H1 (cell line): ENCODE measurements at regions not wholly inside any gene's neighbourhood (a gene's known extent, or its start where the extent isn't known, plus 50 kb on each side); places are given as distances from the start of the nearest gene placed in this dataset.

ENCODE experiments used
- CTCF ChIA-PET: fragments of 300-600 bp; sonication (Branson Sonifier 250); formaldehyde crosslinking; loops from one replicate; lab custom pipeline; 2021; ENCODE audit not compliant: partially characterized antibody; lab: Charles Lee
- POLR2A ChIA-PET: fragments of 300-600 bp; sonication (Branson Sonifier 250); formaldehyde crosslinking; loops from one replicate; lab custom pipeline; 2021; ENCODE audit warnings: inconsistent platforms; ENCODE audit not compliant: partially characterized antibody; lab: Charles Lee
- DNase-seq, 2 experiments: peaks; one replicate each; pipeline versions ENCODE4 v3.0.0 to v3.0.0-alpha.2; 2010 to 2022; ENCODE audit warnings: low spot score in 2 of 2, low read depth in 1 of 2, mixed read lengths in 1 of 2
- FAIRE-seq: peaks from 2 replicates; lab custom pipeline; 2011; peaks lifted over from hg19 to GRCh38; lab: Jason Lieb, UNC
- H2AFZ ChIP-seq: 2 replicates; pipeline ENCODE4 v1.8.1; 2012; ENCODE audit warnings: low read length, inconsistent platforms
- H2AK5ac ChIP-seq: 2 replicates; pipeline ENCODE4 v1.6.1; 2013; ENCODE audit warnings: low read depth, low read length
- H2BK120ac ChIP-seq: replicated peaks from 2 replicates; pipeline ENCODE3; 2013; ENCODE audit warnings: low read depth, low read length, inconsistent platforms
- H2BK12ac ChIP-seq: 2 replicates; pipeline ENCODE4 v1.6.1; 2013; ENCODE audit warnings: low read depth, low read length
- H2BK15ac ChIP-seq: 2 replicates; pipeline ENCODE4 v1.6.1; 2013; ENCODE audit warnings: low read length
- H2BK20ac ChIP-seq: 2 replicates; pipeline ENCODE4 v1.6.1; 2013; ENCODE audit warnings: low read length
- H2BK5ac ChIP-seq: 2 replicates; pipeline ENCODE4 v1.6.1; 2013; ENCODE audit warnings: low read depth, low read length
- H3K14ac ChIP-seq: 2 replicates; pipeline ENCODE4 v1.6.1; 2013; ENCODE audit warnings: inconsistent platforms; ENCODE audit not compliant: insufficient read length
- H3K18ac ChIP-seq: 2 replicates; pipeline ENCODE4 v1.6.1; 2013; ENCODE audit warnings: low read length; ENCODE audit errors: extremely low read depth
- H3K23ac ChIP-seq: 2 replicates; pipeline ENCODE4 v1.6.1; 2013; ENCODE audit warnings: inconsistent platforms; ENCODE audit not compliant: insufficient read length
- H3K23me2 ChIP-seq: 2 replicates; pipeline ENCODE4 v1.6.1; 2013; ENCODE audit warnings: low read depth, low read length
- H3K27ac ChIP-seq: 2 replicates; pipeline ENCODE4 v1.6.1; 2011; ENCODE audit warnings: low read depth, low read length, inconsistent platforms
- H3K27me3 ChIP-seq, 4 experiments: replicated peaks in 1 of 4; 1 replicate in 1 of 4; 2 replicates in 3 of 4; pipeline versions ENCODE4 v1.6.1 to v1.8.1; 2011 to 2013; ENCODE audit warnings: low read length in 3 of 4, mild to moderate bottlenecking in 3 of 4, inconsistent platforms in 2 of 4, mixed read lengths in 2 of 4, moderate library complexity in 1 of 4; ENCODE audit not compliant: control insufficient read depth in 3 of 4, insufficient read depth in 3 of 4; ENCODE audit errors: extremely low read depth in 1 of 4
- H3K36me3 ChIP-seq, 4 experiments: 2 replicates each; pipeline versions ENCODE4 v1.6.1 to v1.8.1; 2011 to 2013; ENCODE audit warnings: mild to moderate bottlenecking in 4 of 4, low read length in 3 of 4, moderate library complexity in 2 of 4, control low read depth in 1 of 4, inconsistent platforms in 1 of 4; ENCODE audit not compliant: insufficient read depth in 4 of 4, control insufficient read depth in 2 of 4
- H3K4ac ChIP-seq: replicated peaks from 2 replicates; pipeline ENCODE3; 2013; ENCODE audit warnings: low read length, low read depth, mixed read lengths, inconsistent platforms; ENCODE audit not compliant: insufficient read length
- H3K4me1 ChIP-seq, 4 experiments: replicated peaks in 1 of 4; 1 replicate in 1 of 4; 2 replicates in 3 of 4; pipeline versions ENCODE4 v1.6.1 to v1.8.1; 2011 to 2013; ENCODE audit warnings: low read length in 3 of 4, inconsistent platforms in 2 of 4, mixed read lengths in 1 of 4; ENCODE audit not compliant: insufficient read depth in 4 of 4, control insufficient read depth in 3 of 4
- H3K4me2 ChIP-seq, 2 experiments: 2 replicates each; pipeline versions ENCODE4 v1.6.1 to v1.8.1; 2011 to 2013; ENCODE audit warnings: low read depth in 2 of 2, low read length in 2 of 2, control low read depth in 1 of 2, inconsistent platforms in 1 of 2, mild to moderate bottlenecking in 1 of 2; ENCODE audit not compliant: insufficient read depth in 1 of 2
- H3K4me3 ChIP-seq, 4 experiments: fragments of 200-600, 300-600 bp in 1 of 4; sonication (generic), shearing (Covaris generic), sonication (Bioruptor Twin) in 1 of 4; 2 replicates each; pipeline versions ENCODE4 v1.5.1 to v1.8.1; 2011 to 2016; ENCODE audit warnings: low read length in 4 of 4, low read depth in 3 of 4, control low read depth in 2 of 4, inconsistent platforms in 2 of 4, mild to moderate bottlenecking in 2 of 4, mixed read lengths in 1 of 4, moderate library complexity in 1 of 4; ENCODE audit not compliant: insufficient read depth in 2 of 4; ENCODE audit errors: extremely low read depth in 1 of 4
- H3K56ac ChIP-seq: replicated peaks from 2 replicates; pipeline ENCODE3; 2013; ENCODE audit warnings: low read depth, mild to moderate bottlenecking, mixed read lengths, low read length, inconsistent platforms; ENCODE audit not compliant: insufficient read length
- H3K79me1 ChIP-seq: 2 replicates; pipeline ENCODE4 v1.6.1; 2013; ENCODE audit warnings: low read depth, low read length, control low read depth
- H3K79me2 ChIP-seq, 2 experiments: 2 replicates each; pipeline versions ENCODE4 v1.6.1 to v1.8.1; 2012 to 2013; ENCODE audit warnings: low read length in 2 of 2, mild to moderate bottlenecking in 2 of 2, inconsistent platforms in 1 of 2; ENCODE audit not compliant: insufficient read depth in 2 of 2, control insufficient read depth in 1 of 2
- H3K9ac ChIP-seq, 4 experiments: replicated peaks in 1 of 4; 1 replicate in 1 of 4; 2 replicates in 3 of 4; pipeline versions ENCODE4 v1.6.1 to v1.8.1; 2011 to 2013; ENCODE audit warnings: low read depth in 3 of 4, low read length in 3 of 4, control low read depth in 2 of 4, mild to moderate bottlenecking in 2 of 4, moderate library complexity in 2 of 4, inconsistent platforms in 1 of 4; ENCODE audit errors: extremely low read depth in 1 of 4
- H3K9me3 ChIP-seq, 2 experiments: 2 replicates each; pipeline versions ENCODE4 v1.6.1 to v1.8.1; 2012 to 2013; ENCODE audit warnings: mild to moderate bottlenecking in 2 of 2, moderate library complexity in 2 of 2, control low read depth in 1 of 2, inconsistent platforms in 1 of 2, low read depth in 1 of 2, low read length in 1 of 2, mixed read lengths in 1 of 2; ENCODE audit not compliant: insufficient read depth in 2 of 2
- H4K20me1 ChIP-seq, 2 experiments: replicated peaks in 1 of 2; 2 replicates each; pipeline versions ENCODE3 to v1.8.1; 2011 to 2013; ENCODE audit warnings: inconsistent platforms in 2 of 2, low read length in 2 of 2, mild to moderate bottlenecking in 1 of 2; ENCODE audit not compliant: insufficient read depth in 2 of 2, control insufficient read depth in 1 of 2
- H4K5ac ChIP-seq: 2 replicates; pipeline ENCODE4 v1.6.1; 2013; ENCODE audit warnings: low read length, low read depth, mixed read lengths, inconsistent platforms; ENCODE audit not compliant: insufficient read length
- H4K8ac ChIP-seq: 2 replicates; pipeline ENCODE4 v1.8.0; 2013; ENCODE audit warnings: mild to moderate bottlenecking, moderate library complexity, low read length, inconsistent platforms; ENCODE audit not compliant: insufficient read depth; ENCODE audit errors: extremely low read depth
- H4K91ac ChIP-seq: replicated peaks from 2 replicates; pipeline ENCODE3; 2013; ENCODE audit warnings: low read length, mixed read lengths, inconsistent platforms; ENCODE audit not compliant: insufficient read length
- ATF2 ChIP-seq: IDR thresholded peaks from 2 replicates; pipeline ENCODE4 v1.6.1; 2012; ENCODE audit warnings: low read length, inconsistent platforms
- E2F6 ChIP-seq: IDR thresholded peaks from 2 replicates; pipeline ENCODE4 v1.6.1; 2012; ENCODE audit warnings: inconsistent platforms
- EZH2 ChIP-seq: fragments of 200-600 bp; sonication (generic); IDR thresholded peaks from 2 replicates; pipeline ENCODE4 v1.7.1; 2012; ENCODE audit warnings: low read depth, mild to moderate bottlenecking, moderate library complexity, low read length, inconsistent platforms; ENCODE audit not compliant: severe bottlenecking
- GABPA ChIP-seq: IDR thresholded peaks from 2 replicates; pipeline ENCODE4 v1.6.1; 2011; ENCODE audit warnings: mild to moderate bottlenecking, low read length, moderate library complexity, borderline replicate concordance; ENCODE audit not compliant: insufficient read depth
- JUN ChIP-seq: IDR thresholded peaks from 2 replicates; pipeline ENCODE4 v1.6.1; 2011; ENCODE audit warnings: low read depth, mild to moderate bottlenecking, improper control_type of control experiment, low read length
- SIX5 ChIP-seq: IDR thresholded peaks from 2 replicates; pipeline ENCODE4 v1.6.1; 2011; ENCODE audit warnings: mild to moderate bottlenecking, low read depth, low read length
- SP2 ChIP-seq: IDR thresholded peaks from 2 replicates; pipeline ENCODE4 v1.6.1; 2012; ENCODE audit warnings: mild to moderate bottlenecking, low read length, inconsistent platforms
- TCF12 ChIP-seq: IDR thresholded peaks from 2 replicates; pipeline ENCODE4 v1.6.1; 2011; ENCODE audit warnings: low read depth, mild to moderate bottlenecking, low read length
- WGBS, 2 experiments: shearing (Covaris generic) in 1 of 2; methylation state at CpG; one replicate each; pipeline versions ENCODE4 v1.1.6 to v1.1.7; 2013 to 2015; ENCODE audit warnings: low lambda C conversion rate in 2 of 2, mixed read lengths in 2 of 2, inconsistent platforms in 1 of 2, low coverage in 1 of 2, missing lambda C conversion rate in 1 of 2; ENCODE audit not compliant: insufficient replicate concordance in 2 of 2, insufficient coverage in 1 of 2, insufficient read length in 1 of 2; ENCODE audit errors: extremely low coverage in 1 of 2, missing lambda C conversion rate in 1 of 2; 5-methylcytosine and 5-hydroxymethylcytosine counted together

GRCh38 chr6:156564807-156565149 is 212.4 kb upstream of the ARID1B start:
- CTCF ChIA-PET = interaction anchor here (0.7 to 2.7 kb wide), 10 partner anchors 11 to 619 kb away, joined by 3 to 12 read pairs (median 3); no protein-coding TSS in a partner anchor
- Histone ChIP-seq H3K14ac (no peak overlapping the region), H2BK12ac (no peak overlapping the region), H4K8ac (no peak overlapping the region), H2BK20ac (no peak overlapping the region), H3K79me1 (no peaks in the 10 kb centered on the region), H3K9ac (no peak overlapping the region), H2AFZ (no peak overlapping the region), H2BK5ac (no peak overlapping the region), H4K91ac (no peak overlapping the region), H4K5ac (no peak overlapping the region), H3K79me2 (no peaks in the 10 kb centered on the region), H3K4me2 (no peak overlapping the region), H3K4me3 (no peak overlapping the region), H4K20me1 (no peaks in the 10 kb centered on the region), H3K23me2 (no peaks in the 10 kb centered on the region), H3K9me3 (peaks cover 6% of the 10 kb centered on the region in 2 experiments), H2BK120ac (no peak overlapping the region), H3K36me3 (no peaks in the 10 kb centered on the region), H3K4ac (no peak overlapping the region), H2BK15ac (no peak overlapping the region), H3K18ac (no peak overlapping the region; the same call in 1 of the 2 replicates), H2AK5ac (no peak overlapping the region), H3K27ac (no peak overlapping the region)
- POLR2A ChIA-PET = no interaction called here
- no peak for DNase-seq
- TF ChIP-seq TCF12 (no peak), EZH2 (no peak), JUN (no peak), E2F6 (no peak), ATF2 (no peak), SP2 (no peak), SIX5 (no peak), GABPA (no peak)
- TF ChIP-seq, all 59 proteins: peak for 0
- no peak for FAIRE-seq
- H3K56ac ChIP-seq = no peak overlapping the region
- H3K23ac ChIP-seq = no peak overlapping the region
- H3K4me1 ChIP-seq = no peaks in the 10 kb centered on the region
- 83% methylated on average over 10 of the region's 10 CpGs; no CpG with 5 or more reads in 1 of the 2 experiments for WGBS, 2 experiments
- H3K27me3 ChIP-seq = no peaks in the 10 kb centered on the region
